ENCODE measurements at regions not wholly inside any gene's neighbourhood (a gene's known extent, or its start where the extent isn't known, plus 50 kb on each side); places are given as distances from the start of the nearest gene placed in this dataset.

- Mint-ChIP-seq H3K27me3 (peaks cover 43% of the 10 kb centered on the region), H3K36me3 (ENCODE audit: insufficient read depth) (no peaks in the 10 kb centered on the region), H3K4me3 (no peak overlapping the region), H3K9me3 (peaks cover 6% of the 10 kb centered on the region), H3K4me1 (no peaks in the 10 kb centered on the region), H3K27ac (ENCODE audit: low read depth) (no peak overlapping the region)
- ATAC-seq (replicated peaks; ENCODE audit: extremely low read depth, poor library complexity, severe bottlenecking) (no peak), DNase-seq (ENCODE audit: low spot score in 2 of 2) (no peak)
Measured at GRCh38 chr5:10921160-10921559, 160.1 kb upstream of the DAP start.

GRCh38 chr5:10920400-10920799 is 159.4 kb upstream of the DAP start:
- Mint-ChIP-seq H3K27me3 (peaks cover 47% of the 10 kb centered on the region), H3K36me3 (ENCODE audit: insufficient read depth) (no peaks in the 10 kb centered on the region), H3K4me3 (no peak overlapping the region), H3K4me1 (no peaks in the 10 kb centered on the region), H3K9me3 (peaks cover 6% of the 10 kb centered on the region), H3K27ac (ENCODE audit: low read depth) (no peak overlapping the region)
- DNase-seq (ENCODE audit: low spot score in 2 of 2) = no peak
- no peak for ATAC-seq (replicated peaks; ENCODE audit: extremely low read depth, poor library complexity, severe bottlenecking)

GRCh38 chr5:10914741-10915480 is 153.9 kb upstream of the DAP start:
- no peak overlapping the region for H3K27ac Mint-ChIP-seq (ENCODE audit: low read depth)
- no peak for ATAC-seq (replicated peaks; ENCODE audit: extremely low read depth, poor library complexity, severe bottlenecking)
- no peaks in the 10 kb centered on the region for H3K4me1 Mint-ChIP-seq
- H3K36me3 Mint-ChIP-seq (ENCODE audit: insufficient read depth) = no peaks in the 10 kb centered on the region
- DNase-seq (ENCODE audit: low spot score in 2 of 2) = no peak
- H3K27me3 Mint-ChIP-seq = peaks cover 42% of the 10 kb centered on the region
- H3K4me3 Mint-ChIP-seq = no peak overlapping the region
- no peaks in the 10 kb centered on the region for H3K9me3 Mint-ChIP-seq

- Mint-ChIP-seq H3K4me1 (no peaks in the 10 kb centered on the region), H3K36me3 (ENCODE audit: insufficient read depth) (no peaks in the 10 kb centered on the region), H3K4me3 (no peak overlapping the region), H3K27me3 (peaks cover 31% of the 10 kb centered on the region), H3K27ac (ENCODE audit: low read depth) (no peak overlapping the region), H3K9me3 (no peaks in the 10 kb centered on the region)
- ATAC-seq (replicated peaks; ENCODE audit: extremely low read depth, poor library complexity, severe bottlenecking) (no peak), DNase-seq (ENCODE audit: low spot score in 2 of 2) (no peak)
Measured at GRCh38 chr5:10913841-10914240, 152.8 kb upstream of the DAP start.

GRCh38 chr5:10913181-10913810 is 152.3 kb upstream of the DAP start:
- no peak overlapping the region for H3K4me3 Mint-ChIP-seq
- no peak for ATAC-seq (replicated peaks; ENCODE audit: extremely low read depth, poor library complexity, severe bottlenecking)
- no peak overlapping the region for H3K27ac Mint-ChIP-seq (ENCODE audit: low read depth)
- no peaks in the 10 kb centered on the region for H3K9me3 Mint-ChIP-seq
- H3K27me3 Mint-ChIP-seq = peaks cover 28% of the 10 kb centered on the region
- H3K36me3 Mint-ChIP-seq (ENCODE audit: insufficient read depth) = no peaks in the 10 kb centered on the region
- no peak for DNase-seq (ENCODE audit: low spot score in 2 of 2)
- no peaks in the 10 kb centered on the region for H3K4me1 Mint-ChIP-seq

GRCh38 chr5:10912435-10912834 is 151.4 kb upstream of the DAP start:
- peaks cover 28% of the 10 kb centered on the region for H3K27me3 Mint-ChIP-seq
- H3K27ac Mint-ChIP-seq (ENCODE audit: low read depth) = no peak overlapping the region
- no peak for ATAC-seq (replicated peaks; ENCODE audit: extremely low read depth, poor library complexity, severe bottlenecking)
- no peaks in the 10 kb centered on the region for H3K4me1 Mint-ChIP-seq
- no peaks in the 10 kb centered on the region for H3K9me3 Mint-ChIP-seq
- no peak overlapping the region for H3K4me3 Mint-ChIP-seq
- H3K36me3 Mint-ChIP-seq (ENCODE audit: insufficient read depth) = no peaks in the 10 kb centered on the region
- DNase-seq (ENCODE audit: low spot score in 2 of 2) = no peak

GRCh38 chr5:10910261-10910660 is 149.2 kb upstream of the DAP start:
- Mint-ChIP-seq H3K27ac (ENCODE audit: low read depth) (no peak overlapping the region), H3K9me3 (no peaks in the 10 kb centered on the region), H3K4me1 (no peaks in the 10 kb centered on the region), H3K4me3 (no peak overlapping the region), H3K36me3 (ENCODE audit: insufficient read depth) (no peaks in the 10 kb centered on the region), H3K27me3 (peaks cover 16% of the 10 kb centered on the region)
- DNase-seq (ENCODE audit: low spot score in 2 of 2) (no peak), ATAC-seq (replicated peaks; ENCODE audit: extremely low read depth, poor library complexity, severe bottlenecking) (no peak)

- no peak for DNase-seq (ENCODE audit: low spot score in 2 of 2)
- ATAC-seq (replicated peaks; ENCODE audit: extremely low read depth, poor library complexity, severe bottlenecking) = no peak
- Mint-ChIP-seq H3K27ac (ENCODE audit: low read depth) (no peak overlapping the region), H3K4me3 (no peak overlapping the region), H3K4me1 (no peaks in the 10 kb centered on the region), H3K36me3 (ENCODE audit: insufficient read depth) (no peaks in the 10 kb centered on the region), H3K27me3 (peaks cover 33% of the 10 kb centered on the region), H3K9me3 (no peaks in the 10 kb centered on the region)
Measured at GRCh38 chr5:10904862-10905432, 143.9 kb upstream of the DAP start.

GRCh38 chr5:10903786-10904560 is 142.9 kb upstream of the DAP start:
- no peaks in the 10 kb centered on the region for H3K9me3 Mint-ChIP-seq
- no peaks in the 10 kb centered on the region for H3K4me1 Mint-ChIP-seq
- H3K4me3 Mint-ChIP-seq = no peak overlapping the region
- ATAC-seq (replicated peaks; ENCODE audit: extremely low read depth, poor library complexity, severe bottlenecking) = no peak
- H3K27ac Mint-ChIP-seq (ENCODE audit: low read depth) = no peak overlapping the region
- DNase-seq (ENCODE audit: low spot score in 2 of 2) = no peak
- peaks cover 33% of the 10 kb centered on the region for H3K27me3 Mint-ChIP-seq
- no peaks in the 10 kb centered on the region for H3K36me3 Mint-ChIP-seq (ENCODE audit: insufficient read depth)

- H3K9me3 Mint-ChIP-seq = no peaks in the 10 kb centered on the region
- H3K27ac Mint-ChIP-seq (ENCODE audit: low read depth) = no peak overlapping the region
Measured at GRCh38 chr5:10902145-10902544, 141.1 kb upstream of the DAP start.

GRCh38 chr5:10898514-10898913 is 137.5 kb upstream of the DAP start:
- no peaks in the 10 kb centered on the region for H3K9me3 Mint-ChIP-seq
- no peaks in the 10 kb centered on the region for H3K4me1 Mint-ChIP-seq
- DNase-seq (ENCODE audit: low spot score in 2 of 2) (no peak), ATAC-seq (replicated peaks; ENCODE audit: extremely low read depth, poor library complexity, severe bottlenecking) (no peak)
- H3K27me3 Mint-ChIP-seq = peaks cover 27% of the 10 kb centered on the region
- H3K36me3 Mint-ChIP-seq (ENCODE audit: insufficient read depth) = no peaks in the 10 kb centered on the region
- H3K4me3 Mint-ChIP-seq = no peak overlapping the region
- no peak overlapping the region for H3K27ac Mint-ChIP-seq (ENCODE audit: low read depth)

More at GRCh38 chr5:10902145-10902544, 141.1 kb upstream of the DAP start:
- Mint-ChIP-seq H3K4me1 (no peaks in the 10 kb centered on the region), H3K4me3 (no peak overlapping the region), H3K27me3 (peaks cover 33% of the 10 kb centered on the region), H3K36me3 (ENCODE audit: insufficient read depth) (no peaks in the 10 kb centered on the region)
- DNase-seq (ENCODE audit: low spot score in 2 of 2) (no peak), ATAC-seq (replicated peaks; ENCODE audit: extremely low read depth, poor library complexity, severe bottlenecking) (no peak)

- ATAC-seq (replicated peaks; ENCODE audit: extremely low read depth, poor library complexity, severe bottlenecking) (no peak), DNase-seq (ENCODE audit: low spot score in 2 of 2) (no peak)
- H3K4me3 Mint-ChIP-seq = no peak overlapping the region
- no peaks in the 10 kb centered on the region for H3K9me3 Mint-ChIP-seq
- H3K4me1 Mint-ChIP-seq = no peaks in the 10 kb centered on the region
- peaks cover 11% of the 10 kb centered on the region for H3K27me3 Mint-ChIP-seq
- H3K27ac Mint-ChIP-seq (ENCODE audit: low read depth) = no peak overlapping the region
- H3K36me3 Mint-ChIP-seq (ENCODE audit: insufficient read depth) = no peaks in the 10 kb centered on the region
Measured at GRCh38 chr5:10896016-10896415, 135.0 kb upstream of the DAP start.

Measured in central memory CD8-positive, alpha-beta T cell (primary cell).